NCI-H2107 treated with DMSO at 0.1 percent for 48 hours (cell line): ENCODE measurements at regions not wholly inside any gene's neighbourhood (a gene's known extent, or its start where the extent isn't known, plus 50 kb on each side); places are given as distances from the start of the nearest gene placed in this dataset.

ENCODE experiments used
- DNase-seq: peaks from one replicate; lab custom pipeline; 2025; ENCODE audit not compliant: unreplicated experiment; lab: John Stamatoyannopoulos, UW

- no peak for DNase-seq
These were observed 604.3 kb downstream of the TAFA4 start for GRCh38 chr3:68328049-68328448.

GRCh38 chr3:68315964-68316363 lies 616.4 kb downstream of the TAFA4 start:
- no peak for DNase-seq

GRCh38 chr3:68315546-68315945 lies 616.8 kb downstream of the TAFA4 start:
- DNase-seq: no peak

- DNase-seq: no peak
These were observed 625.8 kb downstream of the TAFA4 start for GRCh38 chr3:68306571-68306970.

- no peak for DNase-seq
These were observed 636.9 kb downstream of the TAFA4 start for GRCh38 chr3:68295457-68295856.

- DNase-seq: no peak
These were observed 635.9 kb upstream of the SUCLG2 start for GRCh38 chr3:68290333-68290732.

GRCh38 chr3:68288085-68288484 lies 633.7 kb upstream of the SUCLG2 start:
- DNase-seq: no peak

GRCh38 chr3:68287101-68287500 lies 632.7 kb upstream of the SUCLG2 start:
- DNase-seq: no peak

GRCh38 chr3:68274286-68274685 lies 619.9 kb upstream of the SUCLG2 start:
- DNase-seq: no peak

- DNase-seq: no peak
These were observed 616.7 kb upstream of the SUCLG2 start for GRCh38 chr3:68271145-68271544.

GRCh38 chr3:68256635-68257223 lies 602.3 kb upstream of the SUCLG2 start:
- DNase-seq: no peak

GRCh38 chr3:68249265-68249664 lies 594.9 kb upstream of the SUCLG2 start:
- no peak for DNase-seq

- no peak for DNase-seq
These were observed 588.2 kb upstream of the SUCLG2 start for GRCh38 chr3:68242606-68243005.

- no peak for DNase-seq
These were observed 585.1 kb upstream of the SUCLG2 start for GRCh38 chr3:68239542-68239941.

GRCh38 chr3:68234076-68234780 lies 579.8 kb upstream of the SUCLG2 start:
- no peak for DNase-seq

- DNase-seq: no peak
These were observed 574.4 kb upstream of the SUCLG2 start for GRCh38 chr3:68228856-68229255.

GRCh38 chr3:68220832-68221231 lies 566.4 kb upstream of the SUCLG2 start:
- DNase-seq: no peak

GRCh38 chr3:68211637-68212036 lies 557.2 kb upstream of the SUCLG2 start:
- DNase-seq: no peak

- DNase-seq: no peak
These were observed 556.2 kb upstream of the SUCLG2 start for GRCh38 chr3:68210635-68211034.

GRCh38 chr3:68207327-68207726 lies 552.9 kb upstream of the SUCLG2 start:
- no peak for DNase-seq

GRCh38 chr3:68206524-68207117 lies 552.2 kb upstream of the SUCLG2 start:
- no peak for DNase-seq

- no peak for DNase-seq
These were observed 532.3 kb upstream of the SUCLG2 start for GRCh38 chr3:68186733-68187132.

GRCh38 chr3:68176600-68176999 lies 522.2 kb upstream of the SUCLG2 start:
- no peak for DNase-seq
